Fibroblast of the aortic adventitia (primary cell): ENCODE measurements at regions not wholly inside any gene's neighbourhood (a gene's known extent, or its start where the extent isn't known, plus 50 kb on each side); places are given as distances from the start of the nearest gene placed in this dataset.

Experiments
- DNase-seq: peaks from one replicate; pipeline ENCODE4 v3.0.0-alpha.2; 2010; ENCODE audit warnings: low read depth
- H3K4me3 ChIP-seq: 2 replicates; pipeline ENCODE4 v1.5.1; 2011; ENCODE audit warnings: low read depth, mild to moderate bottlenecking, control low read depth, low read length, moderate library complexity
- CTCF ChIP-seq: IDR thresholded peaks from 2 replicates; pipeline ENCODE4 v1.5.1; 2011; ENCODE audit warnings: mild to moderate bottlenecking, low read length, control low read depth, inconsistent platforms; ENCODE audit not compliant: insufficient read depth

- no peak for TF ChIP-seq CTCF
These were observed 152.2 kb upstream of the RUNX1 start for GRCh38 chr21:35201288-35201687.

GRCh38 chr21:35199733-35200015, 150.6 kb upstream of the RUNX1 start:
- DNase-seq, result no peak
- H3K4me3 ChIP-seq, result no peak overlapping the region
- TF ChIP-seq CTCF, result no peak

More at GRCh38 chr21:35201288-35201687, 152.2 kb upstream of the RUNX1 start:
- no peak overlapping the region for H3K4me3 ChIP-seq
- DNase-seq, result no peak

- TF ChIP-seq CTCF, result no peak
- H3K4me3 ChIP-seq, result no peak overlapping the region
- DNase-seq, result no peak
These were observed 150.1 kb upstream of the RUNX1 start for GRCh38 chr21:35198982-35199732.

GRCh38 chr21:35198565-35198964, 149.5 kb upstream of the RUNX1 start:
- H3K4me3 ChIP-seq, result no peak overlapping the region

GRCh38 chr21:35197992-35198431, 148.9 kb upstream of the RUNX1 start:
- no peak overlapping the region for H3K4me3 ChIP-seq
- TF ChIP-seq CTCF, result no peak
- peak; percentile 99 for DNase-seq

More at GRCh38 chr21:35198565-35198964, 149.5 kb upstream of the RUNX1 start:
- TF ChIP-seq CTCF, result no peak
- DNase-seq, result no peak

- H3K4me3 ChIP-seq, result no peak overlapping the region
- TF ChIP-seq CTCF, result no peak
- DNase-seq, result no peak
These were observed 148.1 kb upstream of the RUNX1 start for GRCh38 chr21:35197191-35197590.

GRCh38 chr21:35196128-35196527, 147.0 kb upstream of the RUNX1 start:
- no peak for TF ChIP-seq CTCF
- DNase-seq, result no peak
- H3K4me3 ChIP-seq, result no peak overlapping the region
